GM12875 (cell line): ENCODE measurements at regions not wholly inside any gene's neighbourhood (a gene's known extent, or its start where the extent isn't known, plus 50 kb on each side); places are given as distances from the start of the nearest gene placed in this dataset.

Source experiments
- H3K4me3 ChIP-seq: one replicate; pipeline ENCODE4 v1.5.1; 2011; ENCODE audit warnings: low read depth, low read length, control low read depth
- TF ChIP-seq, protein P1 (sequence below): IDR thresholded peaks from 2 replicates; pipeline ENCODE4 v1.5.1; 2011; ENCODE audit warnings: low read depth, mild to moderate bottlenecking, control low read depth, inconsistent platforms, low read length, moderate library complexity, borderline replicate concordance; ENCODE audit not compliant: insufficient read depth

DNA sequence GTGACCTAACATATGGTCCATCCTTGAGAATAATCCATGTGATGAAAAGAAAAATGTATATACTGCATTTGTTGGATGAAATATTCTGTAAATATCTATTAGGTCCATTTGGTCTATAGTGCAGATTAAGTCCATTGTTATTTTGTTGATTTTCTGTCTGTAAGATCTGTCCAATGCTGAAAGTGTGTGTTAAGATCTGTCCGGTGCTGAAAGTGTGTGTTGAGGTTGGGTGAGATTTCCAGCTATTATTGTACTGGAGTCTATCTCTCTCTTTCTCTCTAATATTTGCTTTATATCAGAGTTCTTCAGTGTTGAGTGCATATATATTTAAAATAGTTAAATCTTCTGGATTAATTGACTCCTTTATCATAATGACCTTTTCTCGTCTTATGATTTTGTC is 828.8 kb upstream of the CRIM1 start:
- TF ChIP-seq, protein P1, sequence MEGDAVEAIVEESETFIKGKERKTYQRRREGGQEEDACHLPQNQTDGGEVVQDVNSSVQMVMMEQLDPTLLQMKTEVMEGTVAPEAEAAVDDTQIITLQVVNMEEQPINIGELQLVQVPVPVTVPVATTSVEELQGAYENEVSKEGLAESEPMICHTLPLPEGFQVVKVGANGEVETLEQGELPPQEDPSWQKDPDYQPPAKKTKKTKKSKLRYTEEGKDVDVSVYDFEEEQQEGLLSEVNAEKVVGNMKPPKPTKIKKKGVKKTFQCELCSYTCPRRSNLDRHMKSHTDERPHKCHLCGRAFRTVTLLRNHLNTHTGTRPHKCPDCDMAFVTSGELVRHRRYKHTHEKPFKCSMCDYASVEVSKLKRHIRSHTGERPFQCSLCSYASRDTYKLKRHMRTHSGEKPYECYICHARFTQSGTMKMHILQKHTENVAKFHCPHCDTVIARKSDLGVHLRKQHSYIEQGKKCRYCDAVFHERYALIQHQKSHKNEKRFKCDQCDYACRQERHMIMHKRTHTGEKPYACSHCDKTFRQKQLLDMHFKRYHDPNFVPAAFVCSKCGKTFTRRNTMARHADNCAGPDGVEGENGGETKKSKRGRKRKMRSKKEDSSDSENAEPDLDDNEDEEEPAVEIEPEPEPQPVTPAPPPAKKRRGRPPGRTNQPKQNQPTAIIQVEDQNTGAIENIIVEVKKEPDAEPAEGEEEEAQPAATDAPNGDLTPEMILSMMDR, result no peak
- no peak overlapping the region for H3K4me3 ChIP-seq

DNA sequence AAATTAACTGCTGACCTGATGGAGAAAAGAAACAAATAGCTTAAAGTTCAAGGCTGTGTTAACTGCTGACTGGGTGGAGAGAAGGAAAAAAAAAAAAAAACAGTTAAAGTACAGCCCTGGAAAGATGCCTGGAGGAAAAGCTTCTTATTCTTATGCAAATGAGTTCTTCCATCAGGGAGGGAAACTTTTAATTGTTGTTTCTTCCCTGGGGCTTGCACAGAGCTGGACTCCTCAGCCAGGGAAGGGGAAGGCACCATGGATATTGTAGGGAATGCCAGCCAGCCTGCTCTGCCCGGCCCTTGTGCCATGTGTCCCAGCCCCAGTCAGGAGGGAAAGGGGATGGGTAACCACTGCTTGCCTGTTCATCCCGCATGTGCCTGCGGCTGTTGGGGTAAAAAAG is 833.1 kb upstream of the CRIM1 start:
- TF ChIP-seq, protein P1, result no peak
- no peak overlapping the region for H3K4me3 ChIP-seq

DNA sequence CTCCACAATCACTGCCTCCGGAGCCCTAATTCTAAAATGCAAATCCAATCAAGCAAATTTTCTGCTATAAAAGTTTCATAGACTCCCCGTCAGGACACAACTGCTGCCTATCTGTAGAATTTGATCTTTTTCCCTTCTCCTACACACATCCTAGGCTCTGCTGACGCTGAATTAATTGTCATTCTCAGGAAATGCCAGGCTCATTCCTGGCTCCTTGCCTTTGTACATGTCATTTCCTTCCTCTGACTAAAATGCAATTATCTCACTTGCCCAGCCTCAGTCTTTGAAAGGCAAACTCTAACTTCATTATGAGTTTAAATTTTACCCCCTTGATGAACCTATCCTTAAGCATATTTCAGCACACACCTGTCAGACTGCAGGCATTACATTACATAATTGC is 844.9 kb upstream of the CRIM1 start:
- H3K4me3 ChIP-seq, result no peak overlapping the region
- TF ChIP-seq, protein P1, result no peak

DNA sequence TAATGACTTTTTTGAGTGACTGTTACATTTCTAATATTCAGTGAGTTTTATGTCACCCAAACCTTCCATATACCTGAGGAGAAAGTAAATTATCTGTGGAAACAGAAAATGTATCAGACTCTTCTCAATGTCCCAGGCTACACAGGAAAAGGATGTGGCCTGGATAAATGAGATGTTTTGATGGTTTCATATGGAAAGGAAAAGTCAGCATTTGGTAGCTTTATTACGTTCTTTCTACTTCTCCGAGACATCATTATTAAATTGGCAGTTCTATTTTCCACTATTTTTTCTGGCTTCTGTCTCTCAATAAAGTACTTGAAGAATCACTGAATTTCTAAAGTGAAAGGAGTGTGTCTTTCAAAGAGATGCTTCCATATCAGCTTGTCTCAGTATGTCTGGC is 847.0 kb upstream of the CRIM1 start:
- TF ChIP-seq, protein P1, result no peak
- H3K4me3 ChIP-seq, result no peak overlapping the region

DNA sequence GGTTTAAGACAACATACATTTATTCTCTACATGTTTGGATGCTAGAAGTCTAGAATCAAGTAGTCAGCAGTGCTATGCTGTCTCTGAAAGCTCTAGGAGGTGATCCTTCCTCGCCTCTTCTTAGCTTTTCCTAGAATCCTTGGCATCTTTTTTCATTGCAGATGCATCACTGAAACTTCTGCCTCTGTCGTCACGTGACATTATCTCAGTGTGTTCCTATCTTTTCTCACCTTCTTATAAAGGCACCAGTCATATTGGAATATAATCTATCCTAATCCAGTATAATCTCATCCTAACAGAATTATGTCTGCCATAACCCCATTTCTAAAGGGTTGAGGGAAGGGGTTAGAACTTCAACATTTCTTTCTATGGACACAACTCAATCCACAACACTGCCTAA is 851.2 kb upstream of the CRIM1 start:
- TF ChIP-seq, protein P1, result no peak
- H3K4me3 ChIP-seq, result no peak overlapping the region

DNA sequence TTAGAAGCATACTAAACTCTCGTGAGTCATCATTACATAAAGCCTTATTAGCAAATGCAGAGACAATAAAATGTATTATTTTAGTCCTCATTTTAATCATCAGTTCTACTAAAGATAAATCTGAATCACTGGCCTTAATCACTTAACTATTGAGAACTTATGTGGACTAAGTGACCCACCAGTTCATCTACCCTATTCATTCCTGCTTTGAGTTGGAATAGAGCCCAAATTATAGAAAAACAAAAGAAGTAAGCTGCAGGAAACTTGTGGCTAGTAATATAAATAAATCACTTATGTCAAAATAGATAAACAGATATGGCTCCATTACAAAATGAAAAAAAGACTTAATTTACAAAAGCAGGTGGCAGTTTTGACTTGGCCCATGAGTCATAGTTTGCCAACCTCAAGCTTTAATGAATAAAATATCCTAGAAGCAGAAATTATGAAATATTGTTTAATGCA is 851.8 kb upstream of the CRIM1 start:
- no peak overlapping the region for H3K4me3 ChIP-seq
- TF ChIP-seq, protein P1, result no peak

DNA sequence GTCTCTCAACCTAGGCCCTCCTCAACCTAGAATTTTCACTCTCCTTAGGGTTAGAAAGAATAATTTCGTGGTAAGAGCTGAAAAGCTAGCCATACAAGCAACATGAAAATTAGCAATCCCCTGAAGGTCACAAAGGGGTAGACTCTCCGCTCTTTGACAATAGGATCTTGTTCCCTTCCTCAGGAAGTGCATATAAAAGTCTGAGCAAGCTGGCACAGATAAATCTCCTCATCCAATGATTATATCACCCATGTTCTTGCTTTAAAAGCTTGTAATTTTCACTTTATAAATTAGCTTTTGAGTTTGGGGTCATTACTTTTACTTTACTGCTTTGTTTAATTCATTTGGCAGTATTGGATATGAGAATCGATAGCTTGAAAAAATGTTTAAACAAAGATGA is 852.3 kb upstream of the CRIM1 start:
- TF ChIP-seq, protein P1, result no peak
- no peak overlapping the region for H3K4me3 ChIP-seq
